Caco-2 (cell line): ENCODE measurements at regions not wholly inside any gene's neighbourhood (a gene's known extent, or its start where the extent isn't known, plus 50 kb on each side); places are given as distances from the start of the nearest gene placed in this dataset.

Experiments used
- BruUV-seq: library from RNA; stranded (reverse); fragments of 400-500 nt; replicated peaks from 2 replicates; lab custom pipeline; 2021; lab: Mats Ljungman, UMichigan
- CTCF ChIA-PET: fragments of 300-600 bp; sonication (Branson Sonifier 250); formaldehyde crosslinking; loops from one replicate; lab custom pipeline; 2022; ENCODE audit warnings: antibody characterized with exemption; lab: Charles Lee
- POLR2A ChIA-PET: fragments of 300-600 bp; sonication (Branson Sonifier 250); formaldehyde crosslinking; loops from one replicate; lab custom pipeline; 2022; ENCODE audit warnings: antibody characterized with exemption; lab: Charles Lee
- DNase-seq, 2 experiments: peaks; one replicate each; pipeline versions ENCODE4 v3.0.0 to v3.0.0-alpha.2; 2020 to 2022
- H3K27me3 ChIP-seq: replicated peaks from 2 replicates; pipeline ENCODE4 v1.6.0; 2011; ENCODE audit warnings: low read length; ENCODE audit not compliant: control insufficient read depth, insufficient read depth
- H3K36me3 ChIP-seq: 2 replicates; pipeline ENCODE4 v1.5.1; 2011; ENCODE audit warnings: low read length; ENCODE audit not compliant: control insufficient read depth, insufficient read depth
- H3K4me1 ChIP-seq: fragments of 250-450 bp; sonication (Bioruptor Pico); 2 replicates; pipeline ENCODE4 v1.5.1; 2020; ENCODE audit warnings: mild to moderate bottlenecking
- H3K4me3 ChIP-seq: 2 replicates; pipeline ENCODE4 v1.5.1; 2011; ENCODE audit warnings: low read depth, mild to moderate bottlenecking, control low read depth, low read length
- H3K9me3 ChIP-seq: fragments of 250-450 bp; sonication (Bioruptor Pico); 2 replicates; pipeline ENCODE4 v1.5.1; 2020; ENCODE audit warnings: mild to moderate bottlenecking, moderate library complexity
- H3K27ac Mint-ChIP-seq: one replicate; pipeline ENCODE4 v1.8.0; 2022; ENCODE audit warnings: mixed read lengths; ENCODE audit not compliant: unreplicated experiment
- H3K27me3 Mint-ChIP-seq: one replicate; pipeline ENCODE4 v1.8.0; 2022; ENCODE audit warnings: mixed read lengths; ENCODE audit not compliant: insufficient read depth, unreplicated experiment
- H3K36me3 Mint-ChIP-seq: one replicate; pipeline ENCODE4 v1.8.0; 2022; ENCODE audit warnings: mild to moderate bottlenecking, mixed read lengths; ENCODE audit not compliant: insufficient read depth, unreplicated experiment
- H3K4me1 Mint-ChIP-seq: one replicate; pipeline ENCODE4 v1.8.0; 2022; ENCODE audit warnings: low read depth, mixed read lengths; ENCODE audit not compliant: unreplicated experiment
- H3K4me3 Mint-ChIP-seq: one replicate; pipeline ENCODE4 v1.8.0; 2022; ENCODE audit warnings: mild to moderate bottlenecking, moderate library complexity, mixed read lengths; ENCODE audit not compliant: unreplicated experiment
- H3K9me3 Mint-ChIP-seq: one replicate; pipeline ENCODE4 v1.8.0; 2022; ENCODE audit warnings: mixed read lengths; ENCODE audit not compliant: unreplicated experiment
- intact Hi-C: fragments of 100-400 bp; cut with micrococcal nuclease; formaldehyde crosslinking; loops from one replicate; pipeline ENCODE4 v1.10.0; 2022; ENCODE audit not compliant: unreplicated experiment
- TF ChIP-seq, protein P1 (sequence below), 2 experiments: fragments of 200-600 bp in 1 of 2; IDR thresholded peaks; 1 replicate in 1 of 2; 2 replicates in 1 of 2; pipeline versions ENCODE4 v1.5.1 to v1.8.0; 2011 to 2022; ENCODE audit warnings: antibody characterized with exemption in 1 of 2, control low read depth in 1 of 2, inconsistent platforms in 1 of 2, low read depth in 1 of 2, low read length in 1 of 2, mild to moderate bottlenecking in 1 of 2, moderate library complexity in 1 of 2; ENCODE audit not compliant: insufficient read depth in 1 of 2, severe bottlenecking in 1 of 2, unreplicated experiment in 1 of 2

DNA sequence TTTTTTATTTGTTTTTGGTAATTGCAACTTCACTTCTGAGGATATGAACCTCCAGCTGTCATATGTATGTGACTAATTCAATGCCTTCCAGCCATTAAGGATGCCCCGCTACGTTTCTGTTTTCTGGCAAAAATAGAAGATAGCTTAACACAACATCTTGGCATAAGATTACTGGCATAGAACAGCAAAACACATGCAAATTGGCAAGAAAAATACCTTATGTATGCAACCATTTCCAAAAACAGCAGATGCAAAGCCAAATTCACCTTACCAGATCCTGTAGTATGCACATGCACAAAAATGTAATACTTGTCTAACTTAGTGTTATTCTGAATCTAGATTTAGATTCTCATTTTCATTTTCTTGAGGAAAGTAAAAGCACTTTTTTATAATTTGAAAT is 461.1 kb upstream of the CYLC2 start:
- DNase-seq, result no peak
- H3K4me3 ChIP-seq, result no peak overlapping the region
- H3K4me3 Mint-ChIP-seq, result no peak overlapping the region
- POLR2A ChIA-PET, result no interaction called here
- no peak overlapping the region for H3K27ac Mint-ChIP-seq
- BruUV-seq, result no TSS peak
- H3K36me3 Mint-ChIP-seq, result no peaks in the 10 kb centered on the region
- no peaks in the 10 kb centered on the region for H3K4me1 ChIP-seq
- H3K9me3 ChIP-seq, result no peaks in the 10 kb centered on the region
- no peaks in the 10 kb centered on the region for H3K27me3 ChIP-seq
- CTCF ChIA-PET, result no interaction called here
- intact Hi-C loops, result no loop called here
- no peaks in the 10 kb centered on the region for H3K36me3 ChIP-seq
- no peaks in the 10 kb centered on the region for H3K9me3 Mint-ChIP-seq
- no peaks in the 10 kb centered on the region for H3K27me3 Mint-ChIP-seq
- H3K4me1 Mint-ChIP-seq, result no peaks in the 10 kb centered on the region
- TF ChIP-seq, protein P1, sequence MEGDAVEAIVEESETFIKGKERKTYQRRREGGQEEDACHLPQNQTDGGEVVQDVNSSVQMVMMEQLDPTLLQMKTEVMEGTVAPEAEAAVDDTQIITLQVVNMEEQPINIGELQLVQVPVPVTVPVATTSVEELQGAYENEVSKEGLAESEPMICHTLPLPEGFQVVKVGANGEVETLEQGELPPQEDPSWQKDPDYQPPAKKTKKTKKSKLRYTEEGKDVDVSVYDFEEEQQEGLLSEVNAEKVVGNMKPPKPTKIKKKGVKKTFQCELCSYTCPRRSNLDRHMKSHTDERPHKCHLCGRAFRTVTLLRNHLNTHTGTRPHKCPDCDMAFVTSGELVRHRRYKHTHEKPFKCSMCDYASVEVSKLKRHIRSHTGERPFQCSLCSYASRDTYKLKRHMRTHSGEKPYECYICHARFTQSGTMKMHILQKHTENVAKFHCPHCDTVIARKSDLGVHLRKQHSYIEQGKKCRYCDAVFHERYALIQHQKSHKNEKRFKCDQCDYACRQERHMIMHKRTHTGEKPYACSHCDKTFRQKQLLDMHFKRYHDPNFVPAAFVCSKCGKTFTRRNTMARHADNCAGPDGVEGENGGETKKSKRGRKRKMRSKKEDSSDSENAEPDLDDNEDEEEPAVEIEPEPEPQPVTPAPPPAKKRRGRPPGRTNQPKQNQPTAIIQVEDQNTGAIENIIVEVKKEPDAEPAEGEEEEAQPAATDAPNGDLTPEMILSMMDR (IDR thresholded peaks at IDR 0.05; ENCODE audit: insufficient read depth in 1 of 2, low read depth in 1 of 2, low read length in 1 of 2, severe bottlenecking in 1 of 2, unreplicated experiment in 1 of 2), result no peak

DNA sequence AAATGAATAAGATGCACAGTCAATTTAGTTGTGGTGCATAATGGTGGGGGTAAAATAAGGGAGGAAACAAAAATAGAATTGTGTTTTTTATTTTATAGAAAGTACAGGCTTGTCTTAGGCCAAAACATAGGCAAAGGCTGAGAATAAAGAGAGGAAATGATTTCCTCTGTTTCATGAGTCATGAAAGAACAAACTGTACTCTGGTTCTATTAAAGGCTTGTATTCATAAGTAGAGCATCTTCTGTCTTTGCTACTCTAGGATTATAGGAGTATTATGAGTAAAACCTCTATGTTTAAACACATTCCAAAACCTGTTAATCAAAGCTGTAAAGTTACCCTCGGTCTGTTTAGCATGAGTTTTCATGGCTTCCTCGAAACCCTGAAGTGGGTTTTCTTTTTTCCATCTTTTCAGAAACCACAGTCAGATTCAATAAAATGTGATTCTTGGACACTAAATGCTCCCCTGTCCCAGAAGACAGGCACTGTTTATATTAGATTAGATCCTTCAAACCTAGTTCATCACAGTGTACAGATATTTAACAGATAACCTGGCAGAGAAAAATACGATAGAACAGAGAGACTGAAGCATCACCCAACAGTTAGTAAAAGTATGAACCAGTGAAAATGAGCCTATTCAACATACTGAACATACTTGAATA is 473.9 kb upstream of the CYLC2 start:
- H3K9me3 ChIP-seq, result no peaks in the 10 kb centered on the region
- DNase-seq, result no peak
- no peak overlapping the region for H3K27ac Mint-ChIP-seq
- H3K36me3 ChIP-seq, result no peaks in the 10 kb centered on the region
- H3K9me3 Mint-ChIP-seq, result no peaks in the 10 kb centered on the region
- CTCF ChIA-PET, result no interaction called here
- intact Hi-C loops, result no loop called here
- TF ChIP-seq, protein P1 (IDR thresholded peaks at IDR 0.05; ENCODE audit: insufficient read depth in 1 of 2, low read depth in 1 of 2, low read length in 1 of 2, severe bottlenecking in 1 of 2, unreplicated experiment in 1 of 2), result no peak
- H3K4me3 Mint-ChIP-seq, result no peak overlapping the region
- H3K4me1 Mint-ChIP-seq, result no peaks in the 10 kb centered on the region
- H3K27me3 ChIP-seq, result no peaks in the 10 kb centered on the region
- H3K4me1 ChIP-seq, result no peaks in the 10 kb centered on the region
- no peaks in the 10 kb centered on the region for H3K36me3 Mint-ChIP-seq
- H3K4me3 ChIP-seq, result no peak overlapping the region
- H3K27me3 Mint-ChIP-seq, result no peaks in the 10 kb centered on the region
- POLR2A ChIA-PET, result no interaction called here
- BruUV-seq, result no TSS peak

- H3K27ac Mint-ChIP-seq, result no peak overlapping the region
- ChIA-PET CTCF (no interaction called here), POLR2A (no interaction called here)
- Histone ChIP-seq H3K4me3 (no peak overlapping the region), H3K36me3 (no peaks in the 10 kb centered on the region), H3K27me3 (no peaks in the 10 kb centered on the region), H3K4me1 (no peaks in the 10 kb centered on the region), H3K9me3 (no peaks in the 10 kb centered on the region)
- DNase-seq, result no peak
- no peaks in the 10 kb centered on the region for H3K36me3 Mint-ChIP-seq
- no peaks in the 10 kb centered on the region for H3K9me3 Mint-ChIP-seq
- H3K4me3 Mint-ChIP-seq, result no peak overlapping the region
- H3K27me3 Mint-ChIP-seq, result no peaks in the 10 kb centered on the region
- TF ChIP-seq, protein P1 (IDR thresholded peaks at IDR 0.05; ENCODE audit: insufficient read depth in 1 of 2, low read depth in 1 of 2, low read length in 1 of 2, severe bottlenecking in 1 of 2, unreplicated experiment in 1 of 2), result no peak
- no TSS peak for BruUV-seq
- intact Hi-C loops, result no loop called here
- H3K4me1 Mint-ChIP-seq, result no peaks in the 10 kb centered on the region
These were observed 475.7 kb upstream of the CYLC2 start for GRCh38 chr9:102519423-102519822.
